GM23248 (cell line): ENCODE measurements at regions not wholly inside any gene's neighbourhood (a gene's known extent, or its start where the extent isn't known, plus 50 kb on each side); places are given as distances from the start of the nearest gene placed in this dataset.

ENCODE experiments used
- EZH2 ChIP-seq: fragments of 200-600 bp; sonication (generic); IDR thresholded peaks from 2 replicates; pipeline ENCODE4 v1.6.1; 2018; ENCODE audit warnings: antibody characterized with exemption, mild to moderate bottlenecking; ENCODE audit not compliant: insufficient read depth, poor library complexity, severe bottlenecking
- EZH2phosphoT487 ChIP-seq: fragments of 200-600 bp; sonication (generic); IDR thresholded peaks from 2 replicates; pipeline ENCODE4 v1.6.1; 2018; ENCODE audit warnings: antibody characterized with exemption, moderate library complexity, mild to moderate bottlenecking, low read depth; ENCODE audit not compliant: insufficient read depth

GRCh38 chr7:436367-437128 is 83.1 kb downstream of the PDGFA start:
- TF ChIP-seq EZH2 (no peak), EZH2phosphoT487 (no peak)
